PC-9 (cell line): ENCODE measurements at regions not wholly inside any gene's neighbourhood (a gene's known extent, or its start where the extent isn't known, plus 50 kb on each side); places are given as distances from the start of the nearest gene placed in this dataset.

ENCODE experiments used
- CTCF ChIP-seq: fragments of 200-600 bp; sonication (generic); conservative IDR thresholded peaks from 2 replicates; pipeline ENCODE4 v1.6.1; 2017; ENCODE audit warnings: mixed run types, antibody characterized with exemption, mild to moderate bottlenecking, moderate library complexity
- EZH2 ChIP-seq: fragments of 200-600 bp; sonication (generic); IDR thresholded peaks from 2 replicates; pipeline ENCODE4 v1.8.0; 2017; ENCODE audit warnings: antibody characterized with exemption, low read depth

- no peak for TF ChIP-seq CTCF
- TF ChIP-seq EZH2, result no peak
Measured at GRCh38 chr5:68875351-68875750, 218.5 kb upstream of the SLC30A5 start.
